ENCODE measurements at regions not wholly inside any gene's neighbourhood (a gene's known extent, or its start where the extent isn't known, plus 50 kb on each side); places are given as distances from the start of the nearest gene placed in this dataset.

GRCh38 chr11:133733631-133734030 lies 111.7 kb downstream of the SPATA19 start:
- no peak overlapping the region for H3K27ac ChIP-seq
- no peak for TF ChIP-seq CTCF (IDR thresholded peaks at IDR 0.05)
- H3K4me3 ChIP-seq = no peak overlapping the region
- peaks cover 0 to 6% (median 0%) of the 10 kb centered on the region in 3 donors for H3K9me3 ChIP-seq
- no peaks in the 10 kb centered on the region for H3K27me3 ChIP-seq
- no peaks in the 10 kb centered on the region for H3K36me3 ChIP-seq
- no peak for DNase-seq
- intact Hi-C loops (cut with DNase I; ENCODE audit: low total_unique reads) = no loop called here
- H3K4me1 ChIP-seq = no peaks in the 10 kb centered on the region

- TF ChIP-seq CTCF (IDR thresholded peaks at IDR 0.05) = no peak
- no peaks in the 10 kb centered on the region for H3K4me1 ChIP-seq
- intact Hi-C loops (cut with DNase I; ENCODE audit: low total_unique reads) = no loop called here
- DNase-seq = no peak
- H3K27ac ChIP-seq = no peak overlapping the region
- H3K9me3 ChIP-seq = peaks cover 0 to 6% (median 0%) of the 10 kb centered on the region in 3 donors
- no peaks in the 10 kb centered on the region for H3K36me3 ChIP-seq
- H3K27me3 ChIP-seq = no peaks in the 10 kb centered on the region
- H3K4me3 ChIP-seq = no peak overlapping the region
Observed at GRCh38 chr11:133732109-133732674, 113.1 kb downstream of the SPATA19 start.

GRCh38 chr11:133727774-133728173 lies 117.5 kb downstream of the SPATA19 start:
- Histone ChIP-seq H3K4me3 (no peak overlapping the region), H3K27ac (no peak overlapping the region), H3K9me3 (no peaks in the 10 kb centered on the region), H3K4me1 (no peaks in the 10 kb centered on the region), H3K36me3 (no peaks in the 10 kb centered on the region), H3K27me3 (no peaks in the 10 kb centered on the region)
- no peak for DNase-seq
- intact Hi-C loops (cut with DNase I; ENCODE audit: low total_unique reads) = no loop called here
- TF ChIP-seq CTCF (IDR thresholded peaks at IDR 0.05) = no peak

- DNase-seq = no peak
- Histone ChIP-seq H3K27me3 (no peaks in the 10 kb centered on the region), H3K4me3 (no peak overlapping the region), H3K27ac (no peak overlapping the region), H3K36me3 (no peaks in the 10 kb centered on the region), H3K4me1 (no peaks in the 10 kb centered on the region), H3K9me3 (no peaks in the 10 kb centered on the region)
- TF ChIP-seq CTCF (IDR thresholded peaks at IDR 0.05) = no peak
- intact Hi-C loops (cut with DNase I; ENCODE audit: low total_unique reads) = no loop called here
Observed at GRCh38 chr11:133726542-133726941, 118.8 kb downstream of the SPATA19 start.

- no peaks in the 10 kb centered on the region for H3K4me1 ChIP-seq
- H3K9me3 ChIP-seq = no peaks in the 10 kb centered on the region
- no peak overlapping the region for H3K27ac ChIP-seq
- no peaks in the 10 kb centered on the region for H3K36me3 ChIP-seq
- no peak for DNase-seq
- intact Hi-C loops (cut with DNase I; ENCODE audit: low total_unique reads) = no loop called here
- H3K4me3 ChIP-seq = no peak overlapping the region
- H3K27me3 ChIP-seq = peaks cover 0 to 3% of the 10 kb centered on the region in 2 donors
- no peak for TF ChIP-seq CTCF (IDR thresholded peaks at IDR 0.05)
Observed at GRCh38 chr11:133724116-133724515, 121.2 kb downstream of the SPATA19 start.

- Histone ChIP-seq H3K4me1 (no peaks in the 10 kb centered on the region), H3K4me3 (no peak overlapping the region), H3K36me3 (no peaks in the 10 kb centered on the region), H3K9me3 (no peaks in the 10 kb centered on the region), H3K27me3 (peaks cover 0 to 3% of the 10 kb centered on the region in 2 donors), H3K27ac (no peak overlapping the region)
- intact Hi-C loops (cut with DNase I; ENCODE audit: low total_unique reads) = no loop called here
- TF ChIP-seq CTCF (IDR thresholded peaks at IDR 0.05) = no peak
- DNase-seq = no peak
Observed at GRCh38 chr11:133723056-133723455, 122.3 kb downstream of the SPATA19 start.

Measured in tibial artery (tissue), 4 donors.